Sigmoid colon (tissue), 4 donors: ENCODE measurements at regions not wholly inside any gene's neighbourhood (a gene's known extent, or its start where the extent isn't known, plus 50 kb on each side); places are given as distances from the start of the nearest gene placed in this dataset.

Experiments
- POLR2A ChIP-seq, 2 donors: fragments of 450-650 bp; IDR thresholded peaks; one replicate each; pipeline ENCODE4 v1.6.1; 2016; ENCODE audit warnings: antibody characterized with exemption in 2 of 2, mild to moderate bottlenecking in 2 of 2, moderate library complexity in 2 of 2
- POLR2AphosphoS5 ChIP-seq, 4 donors: sonication (generic); formaldehyde crosslinking; IDR thresholded peaks; one replicate each; pipeline ENCODE4 v1.6.1; 2017; ENCODE audit warnings: antibody characterized with exemption in 4 of 4
- TF ChIP-seq, protein P1 (sequence below), 4 experiments: fragments of 450-650 bp in 3 of 4; fragments of 200-600 bp in 1 of 4; IDR thresholded peaks; one replicate each; pipeline ENCODE4 v1.5.1; 2016 to 2019; ENCODE audit warnings: antibody characterized with exemption in 4 of 4, mild to moderate bottlenecking in 3 of 4, moderate library complexity in 2 of 4

DNA sequence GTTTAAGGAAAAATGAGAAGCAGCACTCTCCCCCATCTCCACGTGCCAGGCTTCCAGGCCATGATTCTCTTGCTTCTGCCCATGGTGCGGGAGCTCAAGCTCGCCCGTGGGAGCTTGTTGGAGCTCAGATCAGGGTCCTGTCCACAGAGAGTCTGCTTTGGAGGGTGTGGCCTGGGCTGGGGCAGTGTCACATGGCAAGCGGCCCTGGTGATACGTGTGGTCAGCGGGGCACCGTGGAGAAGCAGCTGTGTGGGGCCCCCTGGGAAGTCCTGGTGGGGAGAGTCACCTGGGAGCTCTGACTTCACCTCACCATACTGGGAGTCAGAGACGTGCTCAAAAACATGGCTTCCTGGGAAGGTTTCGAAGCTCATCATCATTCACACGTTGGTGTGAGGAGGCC is 275.3 kb downstream of the GADD45G start:
- TF ChIP-seq, protein P1, sequence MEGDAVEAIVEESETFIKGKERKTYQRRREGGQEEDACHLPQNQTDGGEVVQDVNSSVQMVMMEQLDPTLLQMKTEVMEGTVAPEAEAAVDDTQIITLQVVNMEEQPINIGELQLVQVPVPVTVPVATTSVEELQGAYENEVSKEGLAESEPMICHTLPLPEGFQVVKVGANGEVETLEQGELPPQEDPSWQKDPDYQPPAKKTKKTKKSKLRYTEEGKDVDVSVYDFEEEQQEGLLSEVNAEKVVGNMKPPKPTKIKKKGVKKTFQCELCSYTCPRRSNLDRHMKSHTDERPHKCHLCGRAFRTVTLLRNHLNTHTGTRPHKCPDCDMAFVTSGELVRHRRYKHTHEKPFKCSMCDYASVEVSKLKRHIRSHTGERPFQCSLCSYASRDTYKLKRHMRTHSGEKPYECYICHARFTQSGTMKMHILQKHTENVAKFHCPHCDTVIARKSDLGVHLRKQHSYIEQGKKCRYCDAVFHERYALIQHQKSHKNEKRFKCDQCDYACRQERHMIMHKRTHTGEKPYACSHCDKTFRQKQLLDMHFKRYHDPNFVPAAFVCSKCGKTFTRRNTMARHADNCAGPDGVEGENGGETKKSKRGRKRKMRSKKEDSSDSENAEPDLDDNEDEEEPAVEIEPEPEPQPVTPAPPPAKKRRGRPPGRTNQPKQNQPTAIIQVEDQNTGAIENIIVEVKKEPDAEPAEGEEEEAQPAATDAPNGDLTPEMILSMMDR (IDR thresholded peaks at IDR 0.05) = no peak
- TF ChIP-seq POLR2AphosphoS5 (IDR thresholded peaks at IDR 0.05) = no peak
- no peak for TF ChIP-seq POLR2A (IDR thresholded peaks at IDR 0.05)
